Loucy (cell line): ENCODE measurements at regions not wholly inside any gene's neighbourhood (a gene's known extent, or its start where the extent isn't known, plus 50 kb on each side); places are given as distances from the start of the nearest gene placed in this dataset.

Experiments used
- H2AFZ ChIP-seq: fragments of 200-600 bp; sonication (generic); 2 replicates; pipeline ENCODE4 v1.6.0; 2016; ENCODE audit warnings: antibody characterized with exemption, mild to moderate bottlenecking, low read length, moderate library complexity
- H3F3A ChIP-seq: fragments of 200-600 bp; 2 replicates; pipeline ENCODE4 v1.6.0; 2016; ENCODE audit warnings: antibody characterized with exemption, low read depth, mild to moderate bottlenecking
- H3K27me3 ChIP-seq: fragments of 200-600 bp; sonication (generic); 2 replicates; pipeline ENCODE4 v1.6.1; 2014; ENCODE audit warnings: low read length, mild to moderate bottlenecking; ENCODE audit not compliant: insufficient read depth, poor library complexity, severe bottlenecking
- H3K36me3 ChIP-seq: fragments of 200-600 bp; sonication (generic); 2 replicates; pipeline ENCODE4 v1.6.1; 2016; ENCODE audit warnings: low read length; ENCODE audit not compliant: insufficient read depth
- H3K4me1 ChIP-seq: fragments of 200-600 bp; sonication (generic); 2 replicates; pipeline ENCODE4 v1.5.1; 2014; ENCODE audit warnings: low read length, mild to moderate bottlenecking; ENCODE audit not compliant: insufficient read depth, poor library complexity, severe bottlenecking
- H3K4me2 ChIP-seq: fragments of 200-600 bp; sonication (generic); 2 replicates; pipeline ENCODE4 v1.6.0; 2014; ENCODE audit warnings: antibody characterized with exemption, low read length, low read depth, mild to moderate bottlenecking; ENCODE audit not compliant: poor library complexity, severe bottlenecking
- H3K4me3 ChIP-seq: fragments of 200-600 bp; sonication (generic); 2 replicates; pipeline ENCODE4 v1.5.1; 2014; ENCODE audit warnings: low read length, mild to moderate bottlenecking, mixed read lengths; ENCODE audit not compliant: poor library complexity, severe bottlenecking
- H3K79me2 ChIP-seq: fragments of 200-600 bp; sonication (generic); 2 replicates; pipeline ENCODE4 v1.6.1; 2014; ENCODE audit warnings: low read length; ENCODE audit not compliant: insufficient read depth
- H3K9ac ChIP-seq: fragments of 200-600 bp; sonication (generic); 2 replicates; pipeline ENCODE4 v1.6.0; 2014; ENCODE audit warnings: mild to moderate bottlenecking, low read depth, low read length, moderate library complexity; ENCODE audit not compliant: poor library complexity, severe bottlenecking
- H3K9me2 ChIP-seq: fragments of 200-600 bp; sonication (generic); replicated peaks from 2 replicates; pipeline ENCODE4 v1.6.1; 2016; ENCODE audit warnings: low read depth, low read length, mixed read lengths
- H3K9me3 ChIP-seq: fragments of 200-600 bp; sonication (generic); 2 replicates; pipeline ENCODE4 v1.6.1; 2014; ENCODE audit warnings: mild to moderate bottlenecking, antibody characterized with exemption, low read length, low read depth; ENCODE audit not compliant: insufficient read depth
- H4K20me1 ChIP-seq: fragments of 200-600 bp; sonication (generic); 2 replicates; pipeline ENCODE4 v1.6.0; 2014; ENCODE audit warnings: antibody characterized with exemption, low read length, mild to moderate bottlenecking; ENCODE audit not compliant: insufficient read depth, poor library complexity, severe bottlenecking
- EZH2phosphoT487 ChIP-seq: fragments of 200-600 bp; IDR thresholded peaks from 2 replicates; pipeline ENCODE4 v1.6.1; 2018; ENCODE audit warnings: antibody characterized with exemption, mild to moderate bottlenecking, moderate library complexity, borderline replicate concordance
- TF ChIP-seq, protein P1 (sequence below): fragments of 200-600 bp; sonication (generic); conservative IDR thresholded peaks from 2 replicates; pipeline ENCODE4 v1.5.1; 2014; ENCODE audit warnings: mild to moderate bottlenecking, antibody characterized with exemption, low read length

DNA sequence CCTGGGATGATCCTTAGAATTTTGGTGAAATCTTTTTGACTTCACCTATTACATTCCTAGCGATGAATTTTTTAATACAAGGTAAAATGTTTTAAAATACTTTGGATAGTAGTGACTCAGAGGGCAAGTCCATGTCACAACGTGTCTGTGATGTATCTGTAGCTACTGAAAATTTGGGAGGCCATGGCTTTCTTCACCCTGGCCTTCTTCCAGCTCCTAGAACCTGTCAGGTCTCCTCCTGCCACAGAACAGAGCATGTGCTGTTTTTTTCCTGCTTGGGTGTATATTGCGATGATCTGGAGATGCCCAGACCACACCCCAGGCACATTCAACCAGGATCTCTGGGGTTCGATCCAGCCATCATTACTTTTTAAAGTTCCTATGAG is 194.4 kb downstream of the BTBD3 start:
- no peak overlapping the region for H2AFZ ChIP-seq
- no peaks in the 10 kb centered on the region for H4K20me1 ChIP-seq
- H3K79me2 ChIP-seq, result no peaks in the 10 kb centered on the region
- no peaks in the 10 kb centered on the region for H3K36me3 ChIP-seq
- H3F3A ChIP-seq, result no peaks in the 10 kb centered on the region
- peaks cover 13% of the 10 kb centered on the region for H3K4me1 ChIP-seq
- H3K9me3 ChIP-seq, result no peaks in the 10 kb centered on the region
- TF ChIP-seq, protein P1, sequence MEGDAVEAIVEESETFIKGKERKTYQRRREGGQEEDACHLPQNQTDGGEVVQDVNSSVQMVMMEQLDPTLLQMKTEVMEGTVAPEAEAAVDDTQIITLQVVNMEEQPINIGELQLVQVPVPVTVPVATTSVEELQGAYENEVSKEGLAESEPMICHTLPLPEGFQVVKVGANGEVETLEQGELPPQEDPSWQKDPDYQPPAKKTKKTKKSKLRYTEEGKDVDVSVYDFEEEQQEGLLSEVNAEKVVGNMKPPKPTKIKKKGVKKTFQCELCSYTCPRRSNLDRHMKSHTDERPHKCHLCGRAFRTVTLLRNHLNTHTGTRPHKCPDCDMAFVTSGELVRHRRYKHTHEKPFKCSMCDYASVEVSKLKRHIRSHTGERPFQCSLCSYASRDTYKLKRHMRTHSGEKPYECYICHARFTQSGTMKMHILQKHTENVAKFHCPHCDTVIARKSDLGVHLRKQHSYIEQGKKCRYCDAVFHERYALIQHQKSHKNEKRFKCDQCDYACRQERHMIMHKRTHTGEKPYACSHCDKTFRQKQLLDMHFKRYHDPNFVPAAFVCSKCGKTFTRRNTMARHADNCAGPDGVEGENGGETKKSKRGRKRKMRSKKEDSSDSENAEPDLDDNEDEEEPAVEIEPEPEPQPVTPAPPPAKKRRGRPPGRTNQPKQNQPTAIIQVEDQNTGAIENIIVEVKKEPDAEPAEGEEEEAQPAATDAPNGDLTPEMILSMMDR, result no peak
- no peak for TF ChIP-seq EZH2phosphoT487
- no peaks in the 10 kb centered on the region for H3K9me2 ChIP-seq
- no peak overlapping the region for H3K4me3 ChIP-seq
- no peaks in the 10 kb centered on the region for H3K27me3 ChIP-seq
- H3K4me2 ChIP-seq, result no peak overlapping the region
- H3K9ac ChIP-seq, result no peak overlapping the region

DNA sequence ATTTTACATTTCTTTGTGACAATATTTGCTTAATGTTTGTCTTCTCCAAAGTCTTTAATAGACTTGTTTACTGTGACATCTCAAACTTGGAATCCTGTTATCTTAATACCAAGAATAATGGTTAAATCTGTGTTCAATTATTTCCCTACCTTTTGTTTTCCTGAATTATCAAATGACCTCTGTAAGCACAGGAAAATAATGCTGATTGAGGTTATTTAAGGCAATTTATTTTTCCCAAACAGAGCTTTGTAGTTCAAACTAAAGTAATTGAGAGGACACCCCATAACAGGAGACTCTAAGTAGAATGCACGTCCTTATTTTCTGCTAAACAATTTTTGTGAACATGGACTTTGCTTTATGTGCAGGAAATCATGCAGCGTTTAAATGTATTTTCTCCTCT is 195.0 kb downstream of the BTBD3 start:
- Histone ChIP-seq H3K9me2 (no peaks in the 10 kb centered on the region), H3K9me3 (no peaks in the 10 kb centered on the region), H3K79me2 (no peaks in the 10 kb centered on the region), H3K4me2 (no peak overlapping the region), H2AFZ (no peak overlapping the region), H3K4me3 (no peak overlapping the region), H3K36me3 (no peaks in the 10 kb centered on the region), H4K20me1 (no peaks in the 10 kb centered on the region), H3K27me3 (no peaks in the 10 kb centered on the region), H3F3A (no peaks in the 10 kb centered on the region), H3K9ac (no peak overlapping the region), H3K4me1 (peaks cover 13% of the 10 kb centered on the region)
- TF ChIP-seq EZH2phosphoT487, result no peak
- TF ChIP-seq, protein P1, result no peak

DNA sequence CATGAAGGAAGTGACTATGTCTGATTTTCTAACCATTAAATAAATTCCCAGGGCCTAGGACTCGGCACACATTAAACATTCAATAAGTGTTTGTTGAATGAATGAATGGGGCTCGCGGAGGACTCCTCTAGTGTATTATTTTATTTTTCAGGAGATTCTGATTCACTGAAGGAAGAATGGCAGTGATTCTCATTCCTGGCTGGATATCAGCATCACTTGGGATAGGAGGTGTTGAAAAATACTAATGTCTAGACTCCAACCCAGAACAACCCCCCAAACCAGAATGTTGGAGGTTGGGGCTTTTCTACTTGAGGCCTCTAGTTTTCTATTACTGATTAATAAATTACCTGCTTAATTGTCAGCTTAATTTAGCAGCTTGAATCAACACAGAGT is 195.4 kb downstream of the BTBD3 start:
- peak overlapping the region; percentile 4 for H3K9ac ChIP-seq
- no peaks in the 10 kb centered on the region for H3K36me3 ChIP-seq
- H3K9me2 ChIP-seq, result no peaks in the 10 kb centered on the region
- H3K9me3 ChIP-seq, result no peaks in the 10 kb centered on the region
- TF ChIP-seq, protein P1, result no peak
- no peak for TF ChIP-seq EZH2phosphoT487
- no peaks in the 10 kb centered on the region for H3K27me3 ChIP-seq
- H3K4me3 ChIP-seq, result no peak overlapping the region
- H3K4me2 ChIP-seq, result peak overlapping the region; percentile 53
- no peaks in the 10 kb centered on the region for H3K79me2 ChIP-seq
- peaks cover 13% of the 10 kb centered on the region for H3K4me1 ChIP-seq
- no peaks in the 10 kb centered on the region for H4K20me1 ChIP-seq
- H2AFZ ChIP-seq, result no peak overlapping the region
- no peaks in the 10 kb centered on the region for H3F3A ChIP-seq
